MM.1S (cell line): ENCODE measurements at regions not wholly inside any gene's neighbourhood (a gene's known extent, or its start where the extent isn't known, plus 50 kb on each side); places are given as distances from the start of the nearest gene placed in this dataset.

Source experiments
- DNase-seq: peaks from one replicate; pipeline ENCODE4 v3.0.0-alpha.2; 2015
- H2AFZ ChIP-seq: fragments of 300-600 bp; sonication (generic); 2 replicates; pipeline ENCODE4 v1.6.0; 2016; ENCODE audit warnings: antibody characterized with exemption, low read length
- H3F3A ChIP-seq: fragments of 300-600 bp; sonication (generic); 2 replicates; pipeline ENCODE4 v1.6.1; 2016; ENCODE audit warnings: mild to moderate bottlenecking, antibody characterized with exemption, low read length, moderate library complexity, mixed read lengths; ENCODE audit not compliant: insufficient read depth
- H3K27ac ChIP-seq: fragments of 300-600 bp; sonication (generic); 2 replicates; pipeline ENCODE4 v1.5.1; 2016; ENCODE audit warnings: mild to moderate bottlenecking, low read length
- H3K27me3 ChIP-seq: fragments of 300-600 bp; sonication (generic); replicated peaks from 2 replicates; pipeline ENCODE4 v1.6.0; 2016; ENCODE audit warnings: low read length; ENCODE audit not compliant: insufficient read depth
- H3K36me3 ChIP-seq: fragments of 300-600 bp; sonication (generic); replicated peaks from 2 replicates; pipeline ENCODE4 v1.6.1; 2016; ENCODE audit warnings: mild to moderate bottlenecking, low read length, mixed read lengths; ENCODE audit not compliant: insufficient read depth
- H3K4me1 ChIP-seq: fragments of 300-600 bp; sonication (generic); 2 replicates; pipeline ENCODE4 v1.6.1; 2016; ENCODE audit warnings: low read length, mixed read lengths
- H3K4me2 ChIP-seq: fragments of 300-600 bp; sonication (generic); 2 replicates; pipeline ENCODE4 v1.6.0; 2016; ENCODE audit warnings: low read depth, low read length
- H3K4me3 ChIP-seq: fragments of 300-600 bp; sonication (generic); 2 replicates; pipeline ENCODE4 v1.5.1; 2016; ENCODE audit warnings: low read length, mixed read lengths
- H3K79me2 ChIP-seq: fragments of 300-600 bp; sonication (generic); 2 replicates; pipeline ENCODE4 v1.6.1; 2016; ENCODE audit warnings: mixed run types, low read length, mixed read lengths
- H3K9ac ChIP-seq: fragments of 300-600 bp; sonication (generic); 2 replicates; pipeline ENCODE4 v1.6.1; 2016; ENCODE audit warnings: low read length, mixed read lengths
- H3K9me2 ChIP-seq: fragments of 300-600 bp; sonication (generic); replicated peaks from 2 replicates; pipeline ENCODE4 v1.6.1; 2016; ENCODE audit warnings: mild to moderate bottlenecking, low read length, mixed read lengths; ENCODE audit not compliant: insufficient read depth
- H3K9me3 ChIP-seq: fragments of 300-600 bp; sonication (generic); replicated peaks from 2 replicates; pipeline ENCODE4 v1.6.1; 2016; ENCODE audit warnings: mild to moderate bottlenecking, low read length, mixed read lengths; ENCODE audit not compliant: insufficient read depth
- H4K20me1 ChIP-seq: fragments of 300-600 bp; sonication (generic); 2 replicates; pipeline ENCODE4 v1.6.1; 2016; ENCODE audit warnings: mild to moderate bottlenecking, low read length, moderate library complexity, mixed read lengths; ENCODE audit not compliant: insufficient read depth
- EZH2 ChIP-seq: fragments of 300-600 bp; sonication (generic); optimal IDR thresholded peaks from 2 replicates; pipeline ENCODE3; 2017; ENCODE audit warnings: low read depth, mild to moderate bottlenecking, antibody characterized with exemption, low read length, mixed read lengths
- EZH2phosphoT487 ChIP-seq: fragments of 300-600 bp; sonication (generic); IDR thresholded peaks from 2 replicates; pipeline ENCODE4 v1.6.1; 2018; ENCODE audit warnings: antibody characterized with exemption, low read length
- TF ChIP-seq, protein P1 (sequence below): fragments of 300-600 bp; sonication (generic); IDR thresholded peaks from 2 replicates; pipeline ENCODE4 v1.5.1; 2016; ENCODE audit warnings: antibody characterized with exemption, low read length, mixed read lengths

DNA sequence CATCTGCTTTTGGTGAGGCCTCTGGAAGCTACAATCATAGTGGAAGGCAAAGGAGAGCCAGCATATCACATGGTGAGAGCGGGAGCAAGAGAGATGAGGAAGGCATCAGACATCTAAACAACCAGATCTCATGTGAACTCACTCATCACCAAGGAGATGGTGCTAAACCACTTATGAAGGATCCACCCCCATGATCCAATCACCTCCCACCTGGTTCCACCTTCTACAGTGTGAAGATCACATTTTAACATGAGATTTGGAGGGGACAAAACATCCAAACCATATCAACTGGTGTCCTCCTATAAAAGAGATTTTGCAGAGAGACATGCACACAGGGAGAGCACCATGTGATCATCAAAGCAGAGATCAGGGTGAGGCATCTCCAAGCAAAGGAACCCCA is 578.6 kb downstream of the MATN1 start:
- no peaks in the 10 kb centered on the region for H4K20me1 ChIP-seq
- TF ChIP-seq, protein P1, sequence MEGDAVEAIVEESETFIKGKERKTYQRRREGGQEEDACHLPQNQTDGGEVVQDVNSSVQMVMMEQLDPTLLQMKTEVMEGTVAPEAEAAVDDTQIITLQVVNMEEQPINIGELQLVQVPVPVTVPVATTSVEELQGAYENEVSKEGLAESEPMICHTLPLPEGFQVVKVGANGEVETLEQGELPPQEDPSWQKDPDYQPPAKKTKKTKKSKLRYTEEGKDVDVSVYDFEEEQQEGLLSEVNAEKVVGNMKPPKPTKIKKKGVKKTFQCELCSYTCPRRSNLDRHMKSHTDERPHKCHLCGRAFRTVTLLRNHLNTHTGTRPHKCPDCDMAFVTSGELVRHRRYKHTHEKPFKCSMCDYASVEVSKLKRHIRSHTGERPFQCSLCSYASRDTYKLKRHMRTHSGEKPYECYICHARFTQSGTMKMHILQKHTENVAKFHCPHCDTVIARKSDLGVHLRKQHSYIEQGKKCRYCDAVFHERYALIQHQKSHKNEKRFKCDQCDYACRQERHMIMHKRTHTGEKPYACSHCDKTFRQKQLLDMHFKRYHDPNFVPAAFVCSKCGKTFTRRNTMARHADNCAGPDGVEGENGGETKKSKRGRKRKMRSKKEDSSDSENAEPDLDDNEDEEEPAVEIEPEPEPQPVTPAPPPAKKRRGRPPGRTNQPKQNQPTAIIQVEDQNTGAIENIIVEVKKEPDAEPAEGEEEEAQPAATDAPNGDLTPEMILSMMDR, result no peak
- TF ChIP-seq EZH2phosphoT487 (no peak), EZH2 (no peak)
- DNase-seq, result no peak

GRCh38 chr1:30143517-30143916 is 579.9 kb downstream of the MATN1 start:
- no peak overlapping the region for H3K9ac ChIP-seq
- H3K27ac ChIP-seq, result no peak overlapping the region
- peaks cover 51% of the 10 kb centered on the region for H3K27me3 ChIP-seq
- H3K4me1 ChIP-seq, result no peaks in the 10 kb centered on the region
- H2AFZ ChIP-seq, result no peak overlapping the region
- H3K9me2 ChIP-seq, result no peaks in the 10 kb centered on the region
- no peaks in the 10 kb centered on the region for H3K9me3 ChIP-seq
- TF ChIP-seq EZH2, result no peak
- TF ChIP-seq, protein P1, result no peak
- TF ChIP-seq EZH2phosphoT487, result no peak
- H3F3A ChIP-seq, result no peaks in the 10 kb centered on the region
- H3K36me3 ChIP-seq, result no peaks in the 10 kb centered on the region
- H3K4me3 ChIP-seq, result no peak overlapping the region
- no peaks in the 10 kb centered on the region for H4K20me1 ChIP-seq
- H3K4me2 ChIP-seq, result no peak overlapping the region
- DNase-seq, result no peak
- H3K79me2 ChIP-seq, result no peaks in the 10 kb centered on the region

More for the DNA sequence above, 578.6 kb downstream of the MATN1 start:
- no peaks in the 10 kb centered on the region for H3K9me3 ChIP-seq
- no peak overlapping the region for H3K4me3 ChIP-seq
- H3K9ac ChIP-seq, result no peak overlapping the region
- peaks cover 55% of the 10 kb centered on the region for H3K27me3 ChIP-seq
- no peak overlapping the region for H3K4me2 ChIP-seq
- no peaks in the 10 kb centered on the region for H3K9me2 ChIP-seq
- H3K36me3 ChIP-seq, result no peaks in the 10 kb centered on the region
- H3F3A ChIP-seq, result no peaks in the 10 kb centered on the region
- no peaks in the 10 kb centered on the region for H3K4me1 ChIP-seq
- no peaks in the 10 kb centered on the region for H3K79me2 ChIP-seq
- no peak overlapping the region for H3K27ac ChIP-seq
- no peak overlapping the region for H2AFZ ChIP-seq

- Histone ChIP-seq H3K9me3 (no peaks in the 10 kb centered on the region), H3K79me2 (no peaks in the 10 kb centered on the region), H3K36me3 (no peaks in the 10 kb centered on the region), H3K27ac (no peak overlapping the region), H2AFZ (no peak overlapping the region), H3F3A (no peaks in the 10 kb centered on the region), H3K4me1 (no peaks in the 10 kb centered on the region), H3K9me2 (no peaks in the 10 kb centered on the region), H3K4me3 (no peak overlapping the region), H4K20me1 (no peaks in the 10 kb centered on the region), H3K4me2 (no peak overlapping the region), H3K27me3 (peaks cover 59% of the 10 kb centered on the region), H3K9ac (no peak overlapping the region)
- TF ChIP-seq EZH2phosphoT487 (no peak), EZH2 (no peak)
- TF ChIP-seq, protein P1, result no peak
- no peak for DNase-seq
Observed at GRCh38 chr1:30140566-30140965, 582.8 kb downstream of the MATN1 start.
